Keratinocyte (primary cell): ENCODE measurements at regions not wholly inside any gene's neighbourhood (a gene's known extent, or its start where the extent isn't known, plus 50 kb on each side); places are given as distances from the start of the nearest gene placed in this dataset.

ENCODE experiments used
- DNase-seq: peaks from one replicate; pipeline ENCODE4 v3.0.0-alpha.2; 2011; ENCODE audit warnings: low read depth, missing footprints, low spot score
- FAIRE-seq: peaks from 2 replicates; lab custom pipeline; 2011; peaks lifted over from hg19 to GRCh38; lab: Jason Lieb, UNC
- H2AFZ ChIP-seq: 2 replicates; pipeline ENCODE4 v1.6.0; 2012; ENCODE audit warnings: low read length, control low read depth, inconsistent platforms; ENCODE audit not compliant: control insufficient read depth
- H3K27ac ChIP-seq: 2 replicates; pipeline ENCODE4 v1.5.1; 2011; ENCODE audit warnings: low read length; ENCODE audit not compliant: control insufficient read depth, insufficient read depth
- H3K27me3 ChIP-seq: 3 replicates; pipeline ENCODE4 v1.6.0; 2011; ENCODE audit warnings: low read length; ENCODE audit not compliant: control insufficient read depth, insufficient read depth; ENCODE audit errors: extremely low read depth
- H3K36me3 ChIP-seq, 2 experiments: 2 replicates in 1 of 2; 3 replicates in 1 of 2; pipeline ENCODE4 v1.5.1; 2011; ENCODE audit warnings: low read length in 2 of 2, mild to moderate bottlenecking in 1 of 2; ENCODE audit not compliant: control insufficient read depth in 2 of 2, insufficient read depth in 2 of 2; ENCODE audit errors: extremely low read depth in 1 of 2
- H3K4me1 ChIP-seq: 3 replicates; pipeline ENCODE4 v1.5.1; 2011; ENCODE audit warnings: low read length; ENCODE audit not compliant: control insufficient read depth, insufficient read depth; ENCODE audit errors: extremely low read depth
- H3K4me2 ChIP-seq: 3 replicates; pipeline ENCODE4 v1.6.0; 2011; ENCODE audit warnings: low read depth, low read length; ENCODE audit not compliant: control insufficient read depth, insufficient read depth; ENCODE audit errors: extremely low read depth
- H3K4me3 ChIP-seq, 3 experiments: fragments of 200-600 bp in 1 of 3; sonication (generic) in 1 of 3; 2 replicates in 2 of 3; 3 replicates in 1 of 3; pipeline ENCODE4 v1.5.1; 2011 to 2016; ENCODE audit warnings: low read length in 3 of 3, mild to moderate bottlenecking in 3 of 3, control low read depth in 2 of 3, inconsistent platforms in 1 of 3, low read depth in 1 of 3, mixed read lengths in 1 of 3, mixed run types in 1 of 3, moderate library complexity in 1 of 3; ENCODE audit not compliant: control insufficient read depth in 2 of 3, insufficient read depth in 2 of 3; ENCODE audit errors: extremely low read depth in 1 of 3
- H3K79me2 ChIP-seq: 2 replicates; pipeline ENCODE4 v1.6.0; 2012; ENCODE audit warnings: low read length; ENCODE audit not compliant: control insufficient read depth, insufficient read depth
- H3K9ac ChIP-seq: 3 replicates; pipeline ENCODE4 v1.6.0; 2011; ENCODE audit warnings: low read length; ENCODE audit not compliant: control insufficient read depth, insufficient read depth; ENCODE audit errors: extremely low read depth
- H3K9me1 ChIP-seq: 3 replicates; pipeline ENCODE4 v1.6.0; 2011; ENCODE audit warnings: low read length; ENCODE audit not compliant: control insufficient read depth, insufficient read depth; ENCODE audit errors: extremely low read depth
- H3K9me3 ChIP-seq: 2 replicates; pipeline ENCODE4 v1.5.1; 2012; ENCODE audit warnings: low read depth, low read length; ENCODE audit not compliant: control insufficient read depth
- H4K20me1 ChIP-seq: 3 replicates; pipeline ENCODE4 v1.6.0; 2011; ENCODE audit warnings: low read length; ENCODE audit not compliant: control insufficient read depth, insufficient read depth; ENCODE audit errors: extremely low read depth
- CTCF ChIP-seq, 3 experiments: IDR thresholded peaks in 1 of 3; conservative IDR thresholded peaks in 1 of 3; optimal IDR thresholded peaks in 1 of 3; 2 replicates in 2 of 3; 3 replicates in 1 of 3; pipeline versions ENCODE3 to v1.5.1; 2011; ENCODE audit warnings: low read length in 3 of 3, mild to moderate bottlenecking in 3 of 3, moderate library complexity in 2 of 3, control low read depth in 1 of 3, inconsistent platforms in 1 of 3; ENCODE audit not compliant: insufficient read depth in 2 of 3; ENCODE audit errors: extremely low read depth in 1 of 3
- EZH2 ChIP-seq: IDR thresholded peaks from one replicate; pipeline ENCODE4 v1.6.1; 2012; ENCODE audit warnings: inconsistent platforms, mild to moderate bottlenecking, low read length, moderate library complexity
- dilution Hi-C: fragments of 300-500 bp; cut with MboI; formaldehyde crosslinking; loops from one replicate; pipeline ENCODE4 v1.7.0; 2020; ENCODE audit warnings: low sequenced_read_pairs; ENCODE audit not compliant: extremely low pct_ligation_motif_present

GRCh38 chr12:74846116-74846515 is 308.5 kb downstream of the ATXN7L3B start:
- Histone ChIP-seq H3K79me2 (no peaks in the 10 kb centered on the region), H3K4me2 (no peak overlapping the region), H3K9ac (no peak overlapping the region), H3K9me1 (no peaks in the 10 kb centered on the region), H3K27ac (no peak overlapping the region), H3K36me3 (no peaks in the 10 kb centered on the region), H2AFZ (no peak overlapping the region), H4K20me1 (no peaks in the 10 kb centered on the region), H3K9me3 (no peaks in the 10 kb centered on the region), H3K27me3 (no peaks in the 10 kb centered on the region), H3K4me3 (no peak overlapping the region), H3K4me1 (no peaks in the 10 kb centered on the region)
- dilution Hi-C loops: no loop called here
- TF ChIP-seq EZH2 (no peak), CTCF (optimal IDR thresholded peaks at IDR 0.05 in 1 of 3, IDR thresholded peaks at IDR 0.05 in 1 of 3, conservative IDR thresholded peaks at IDR 0.05 in 1 of 3; ENCODE audit: extremely low read depth in 1 of 3, insufficient read depth in 2 of 3, low read length in 3 of 3) (no peak)
- DNase-seq: no peak
- no peak for FAIRE-seq

GRCh38 chr12:74847169-74847568 is 309.5 kb downstream of the ATXN7L3B start:
- Histone ChIP-seq H3K79me2 (no peaks in the 10 kb centered on the region), H3K9me1 (no peaks in the 10 kb centered on the region), H3K9me3 (no peaks in the 10 kb centered on the region), H3K4me2 (no peak overlapping the region), H3K4me3 (no peak overlapping the region), H3K36me3 (no peaks in the 10 kb centered on the region), H3K27ac (no peak overlapping the region), H3K9ac (no peak overlapping the region), H2AFZ (no peak overlapping the region), H3K4me1 (no peaks in the 10 kb centered on the region), H3K27me3 (no peaks in the 10 kb centered on the region), H4K20me1 (no peaks in the 10 kb centered on the region)
- FAIRE-seq (no peak), DNase-seq (no peak)
- TF ChIP-seq CTCF (optimal IDR thresholded peaks at IDR 0.05 in 1 of 3, IDR thresholded peaks at IDR 0.05 in 1 of 3, conservative IDR thresholded peaks at IDR 0.05 in 1 of 3; ENCODE audit: extremely low read depth in 1 of 3, insufficient read depth in 2 of 3, low read length in 3 of 3): no peak
- no peak for TF ChIP-seq EZH2
- dilution Hi-C loops: no loop called here
